ENCODE measurements at regions not wholly inside any gene's neighbourhood (a gene's known extent, or its start where the extent isn't known, plus 50 kb on each side); places are given as distances from the start of the nearest gene placed in this dataset.
A peak's percentile ranks its signal among the peaks of the same experiment; 100 is the strongest.

DNA sequence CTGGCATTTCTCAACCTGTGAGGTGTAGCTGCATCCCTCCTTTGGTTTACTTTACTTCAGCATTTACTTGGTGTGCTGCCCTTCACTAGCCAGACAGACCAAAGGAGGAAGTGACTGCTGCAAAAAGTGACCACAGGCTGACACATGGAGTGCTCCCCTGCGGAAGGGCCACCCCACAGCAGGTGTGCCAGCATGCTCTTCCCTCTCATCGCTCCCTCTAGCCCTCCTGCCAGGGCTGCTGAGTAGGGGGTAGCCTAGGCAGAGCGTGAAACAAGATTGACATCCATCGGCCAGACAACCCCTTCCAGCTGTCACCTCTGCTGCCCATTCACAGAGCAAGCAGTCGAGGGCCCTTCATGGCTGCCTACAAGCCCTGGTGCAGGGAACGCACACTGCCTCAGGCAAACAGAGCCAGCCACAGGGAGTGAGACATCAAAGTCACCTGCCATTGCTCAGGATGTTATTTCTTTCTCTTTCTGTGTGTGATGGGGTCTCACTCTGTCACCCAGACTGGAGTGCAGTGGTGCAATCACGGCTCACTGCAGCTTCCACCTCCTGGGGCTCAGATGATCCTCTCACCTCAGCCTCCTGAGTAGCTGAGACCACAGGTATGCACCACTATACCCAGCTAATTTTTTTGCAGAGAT, 102.0 kb upstream of the RPS6KA2 start:
- no peak for DNase-seq (ENCODE audit: low read depth in 2 of 2)

DNA sequence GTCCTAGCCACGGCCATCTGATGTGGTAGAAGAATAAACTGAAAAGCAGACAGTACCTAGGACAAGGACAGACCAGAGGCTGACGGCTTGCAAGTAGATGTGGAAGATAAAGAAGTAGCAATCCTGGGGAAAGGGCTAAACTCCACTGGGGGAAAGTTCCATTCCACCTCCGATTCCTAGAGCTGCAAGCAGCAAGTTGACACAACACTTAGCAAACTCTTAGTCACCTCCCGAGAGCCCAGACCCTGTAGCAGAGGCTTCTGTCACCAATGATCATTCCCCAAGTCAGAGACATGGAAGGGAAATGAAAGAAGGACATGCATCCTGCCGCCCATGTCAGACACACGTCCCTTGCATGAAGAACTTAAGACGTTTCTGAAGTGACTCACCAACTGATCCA, 99.2 kb upstream of the RPS6KA2 start:
- DNase-seq (ENCODE audit: low read depth in 2 of 2): no peak

- no peak for DNase-seq (ENCODE audit: low read depth in 2 of 2)
Observed at GRCh38 chr6:166725571-166725970, 98.5 kb upstream of the RPS6KA2 start.

DNA sequence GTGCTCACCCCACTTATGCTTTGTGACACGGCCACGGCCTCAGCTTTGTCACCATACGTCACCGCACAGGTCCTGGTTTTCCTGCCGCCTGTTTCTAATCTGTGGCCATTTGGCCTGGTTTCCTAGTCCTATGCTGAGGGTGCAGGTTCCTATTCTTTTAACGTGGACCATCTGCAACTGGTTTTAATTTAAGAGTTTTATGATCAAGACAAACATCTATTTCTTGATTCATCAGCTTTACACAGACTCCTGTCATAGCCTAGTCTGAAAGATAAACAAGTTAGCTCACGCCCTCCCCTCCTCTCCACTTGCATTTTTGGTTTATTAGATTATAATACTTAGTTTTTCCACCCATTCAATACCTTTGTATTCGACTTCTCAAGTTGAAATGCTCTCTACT, 97.5 kb upstream of the RPS6KA2 start:
- no peak for DNase-seq (ENCODE audit: low read depth in 2 of 2)

DNA sequence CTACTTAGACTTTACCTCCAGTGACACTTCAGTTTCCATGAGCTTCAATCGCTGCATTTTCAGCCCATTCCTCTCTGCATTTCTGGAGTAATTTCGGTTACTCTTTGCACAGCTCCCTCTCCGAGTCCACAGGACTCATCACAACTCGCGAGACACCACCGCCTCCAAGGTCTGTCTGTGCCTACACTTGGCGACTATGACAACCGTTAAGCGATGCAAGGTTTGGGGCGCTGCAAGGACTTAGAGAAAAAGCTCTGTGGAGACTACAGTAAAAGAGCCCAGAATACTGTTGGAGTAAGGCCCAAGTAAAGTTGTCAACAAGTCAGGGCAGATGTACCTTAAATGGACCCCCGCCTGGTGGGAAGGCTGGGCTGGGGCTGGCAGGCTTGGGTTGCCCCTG, 95.7 kb upstream of the RPS6KA2 start:
- no peak for DNase-seq (ENCODE audit: low read depth in 2 of 2)

GRCh38 chr6:166721576-166721975, 94.5 kb upstream of the RPS6KA2 start:
- DNase-seq (ENCODE audit: low read depth in 2 of 2): no peak

DNA sequence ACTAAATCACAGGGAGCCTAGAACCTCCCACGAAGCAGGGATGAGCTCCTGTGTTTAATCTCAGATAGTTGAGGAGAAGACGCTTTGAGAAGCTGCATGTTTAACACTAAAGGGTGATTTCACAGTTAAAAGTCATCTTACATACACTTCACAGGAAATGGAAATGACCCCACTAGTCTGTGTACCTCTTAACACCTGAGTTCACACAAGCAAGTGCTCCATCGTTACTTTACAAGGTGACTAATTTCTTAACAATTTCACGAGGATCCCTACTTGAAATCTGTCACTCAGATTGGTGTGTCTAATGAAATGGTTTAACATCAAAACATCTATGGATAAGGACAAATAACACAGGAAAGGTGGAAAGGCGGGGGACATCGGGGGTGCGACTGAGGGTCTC, 93.8 kb upstream of the RPS6KA2 start:
- DNase-seq (ENCODE audit: low read depth in 2 of 2): no peak

- no peak for DNase-seq (ENCODE audit: low read depth in 2 of 2)
Observed at GRCh38 chr6:166719019-166719418, 92.0 kb upstream of the RPS6KA2 start.

GRCh38 chr6:166718516-166718915, 91.5 kb upstream of the RPS6KA2 start:
- no peak for DNase-seq (ENCODE audit: low read depth in 2 of 2)

DNA sequence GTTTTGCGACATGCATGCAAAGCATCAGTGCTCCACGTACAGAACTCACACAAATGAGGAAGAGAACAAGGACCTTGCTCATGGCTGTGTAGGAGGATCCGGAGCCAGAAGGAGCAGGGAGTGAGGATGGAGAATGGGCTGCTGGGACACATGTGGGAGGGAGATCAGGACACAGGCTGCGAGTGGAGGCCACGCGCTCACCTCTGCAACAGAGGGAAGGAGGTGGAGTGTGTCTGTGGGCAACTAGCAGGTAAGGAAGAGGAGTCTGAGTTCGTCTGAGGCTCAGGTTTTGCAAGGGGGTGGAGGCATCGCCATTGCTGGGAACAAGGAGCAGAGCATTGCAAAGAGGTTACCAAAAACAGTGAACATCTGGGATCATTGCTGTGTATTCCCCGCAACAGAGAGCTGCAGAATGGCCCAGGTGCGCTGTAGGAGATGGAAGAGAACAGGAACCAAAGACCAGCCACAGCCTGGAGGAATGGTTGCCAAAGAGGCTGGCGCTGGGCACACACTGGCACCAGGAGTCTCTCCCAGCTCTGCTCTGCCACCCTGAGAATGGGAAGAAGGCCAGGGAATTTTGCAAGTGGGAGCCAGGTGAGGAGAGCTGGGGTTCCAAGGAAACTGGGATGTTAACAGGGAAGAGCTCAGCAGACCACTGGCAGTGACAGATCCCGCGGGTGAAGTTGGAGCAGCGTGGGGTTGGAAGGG, 90.0 kb upstream of the RPS6KA2 start:
- no peak for DNase-seq (ENCODE audit: low read depth in 2 of 2)

DNA sequence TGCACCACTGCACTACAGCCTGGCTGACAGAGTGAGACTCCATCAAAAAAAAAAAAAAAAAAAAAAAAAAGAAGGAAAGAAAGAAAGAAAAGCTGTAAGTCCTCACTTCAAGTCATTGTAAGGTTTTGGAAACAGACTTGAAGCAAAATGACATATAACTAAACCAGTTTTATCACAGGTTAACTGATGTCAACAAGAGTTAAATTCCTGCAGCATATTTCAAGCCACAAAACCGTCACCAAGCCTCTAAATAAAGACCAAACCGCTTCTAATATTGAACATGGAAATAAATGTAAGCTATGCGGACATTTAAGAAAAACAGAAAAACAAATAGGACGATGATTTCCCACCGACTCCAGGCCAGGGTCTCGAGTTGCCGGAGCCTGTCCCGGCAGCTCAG, 88.9 kb upstream of the RPS6KA2 start:
- no peak for DNase-seq (ENCODE audit: low read depth in 2 of 2)

- DNase-seq (ENCODE audit: low read depth in 2 of 2): no peak
Observed at GRCh38 chr6:166715065-166715464, 88.0 kb upstream of the RPS6KA2 start.

- DNase-seq (ENCODE audit: low read depth in 2 of 2): no peak
Observed at GRCh38 chr6:166714581-166714980, 87.5 kb upstream of the RPS6KA2 start.

DNA sequence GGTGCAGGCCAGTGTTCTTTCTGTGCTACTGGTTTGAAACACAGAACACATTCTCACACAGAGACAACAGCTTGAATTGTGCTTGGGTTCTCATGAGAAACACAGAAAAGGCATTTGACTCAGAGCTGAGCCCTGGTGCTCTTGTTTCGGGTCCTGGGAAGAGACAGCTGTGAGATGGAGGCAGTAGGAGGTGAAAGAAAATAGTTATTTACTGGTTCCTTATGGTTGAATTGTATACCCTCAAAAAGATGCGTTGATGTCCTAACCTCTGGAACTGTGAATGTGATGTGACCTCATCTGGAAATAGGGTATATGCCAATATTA, 87.1 kb upstream of the RPS6KA2 start:
- no peak for DNase-seq (ENCODE audit: low read depth in 2 of 2)

DNA sequence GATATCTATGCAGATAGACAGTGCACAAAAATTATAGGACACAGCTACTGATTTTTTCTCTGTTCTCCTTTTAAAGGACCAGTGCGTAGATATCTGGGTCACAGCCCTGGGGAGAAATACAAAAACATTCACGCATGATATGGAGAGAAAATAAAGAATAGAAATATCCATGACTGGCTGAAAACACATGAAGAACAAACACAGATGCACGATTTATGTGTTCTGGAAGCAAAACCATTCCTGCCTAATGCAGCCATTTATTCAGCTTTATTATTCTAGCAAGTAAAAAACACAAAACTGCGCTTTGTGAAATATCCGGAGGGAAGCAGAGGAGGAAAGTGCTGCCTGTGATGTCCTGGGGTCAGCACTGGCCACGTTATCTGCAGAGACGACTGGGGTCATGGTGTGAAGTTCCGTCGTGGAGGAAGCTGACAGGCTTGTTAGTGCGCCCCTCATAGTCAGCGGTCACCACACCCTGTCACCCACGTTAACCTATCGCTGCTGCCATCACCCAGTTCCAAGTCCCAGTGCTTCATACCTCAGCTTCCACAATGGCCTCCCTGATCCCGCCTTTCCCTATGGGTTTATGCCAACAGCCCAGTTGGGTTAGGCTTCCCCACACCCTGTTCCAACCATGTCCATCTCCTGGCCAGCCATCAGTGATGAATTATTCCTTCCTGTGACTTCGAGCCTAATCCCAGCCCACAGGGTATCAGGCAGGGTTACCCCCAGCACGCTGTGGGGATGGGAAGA, 86.6 kb upstream of the RPS6KA2 start:
- peak in 1 of 2 donors; percentile 94 for DNase-seq (ENCODE audit: low read depth in 2 of 2)

DNA sequence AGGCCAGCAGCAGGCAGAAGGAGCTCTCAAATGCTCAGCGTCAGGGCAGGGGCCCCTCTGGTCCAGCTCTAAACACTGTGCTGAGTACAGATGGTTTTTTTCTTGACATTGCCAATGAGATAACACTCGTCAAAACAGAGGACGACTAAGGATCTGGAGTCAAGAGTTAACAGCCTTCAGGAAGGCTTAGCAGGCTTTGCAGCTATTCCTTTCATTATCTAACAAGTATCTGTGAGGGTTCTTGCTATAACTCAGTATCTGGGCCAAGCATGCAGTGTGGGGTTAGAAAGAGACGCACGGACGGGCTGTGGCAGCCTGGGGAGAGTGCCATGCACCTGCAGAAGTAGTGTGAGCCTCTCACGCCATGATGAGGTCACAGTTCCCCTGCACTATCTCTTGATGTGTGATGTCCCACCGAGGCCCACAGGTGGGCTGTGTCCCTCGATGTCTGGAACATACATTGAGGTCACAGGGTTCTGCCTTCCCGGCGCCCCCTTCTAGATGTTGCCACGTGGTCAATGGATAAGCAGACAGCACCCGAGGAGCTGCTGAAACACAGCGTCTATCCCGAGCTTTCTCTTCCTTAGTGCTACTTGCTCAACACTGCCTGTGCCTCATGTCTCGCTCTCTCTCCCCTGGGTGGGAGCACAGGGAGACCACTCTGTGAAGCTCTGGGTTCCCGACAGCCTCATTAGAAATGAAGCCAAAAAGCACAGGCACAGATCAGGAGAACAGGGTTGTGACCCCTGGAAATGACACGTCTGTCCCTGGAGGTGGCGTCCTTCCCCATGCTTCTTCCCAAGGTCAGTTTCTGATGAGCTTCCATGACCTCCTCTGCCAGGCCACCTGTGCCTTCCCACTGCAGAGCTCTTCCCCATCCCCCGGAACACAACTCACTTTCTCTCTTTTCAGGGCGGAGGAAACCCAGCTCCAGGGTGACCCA, 85.5 kb upstream of the RPS6KA2 start:
- peak in 1 of 2 donors; percentile 54 for DNase-seq (ENCODE audit: low read depth in 2 of 2)

- DNase-seq (ENCODE audit: low read depth in 2 of 2): no peak
Observed at GRCh38 chr6:166710084-166710483, 83.0 kb upstream of the RPS6KA2 start.

- no peak for DNase-seq (ENCODE audit: low read depth in 2 of 2)
Observed at GRCh38 chr6:166708460-166708859, 81.4 kb upstream of the RPS6KA2 start.

DNA sequence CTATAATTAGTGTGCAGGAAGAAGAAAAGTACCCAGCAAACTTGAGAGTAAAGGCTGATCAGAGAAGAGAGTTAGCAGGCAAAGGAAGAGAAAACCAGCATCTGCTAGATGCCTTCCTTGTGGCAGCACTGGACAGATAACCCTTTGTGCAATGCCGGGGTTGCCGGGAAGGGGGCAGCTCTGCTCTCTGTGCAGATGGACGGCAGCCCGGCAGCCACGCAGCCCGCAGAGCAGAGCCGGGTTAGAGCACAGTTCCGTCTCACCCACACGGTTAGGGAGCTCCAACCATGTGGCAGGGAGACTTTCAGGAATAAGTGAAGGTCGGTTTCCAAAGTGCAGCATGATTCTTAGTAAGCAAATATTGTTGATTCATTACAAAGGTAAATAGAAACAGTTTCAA, 80.0 kb upstream of the RPS6KA2 start:
- peak; percentile 49 to 76 for DNase-seq (ENCODE audit: low read depth in 2 of 2)

GRCh38 chr6:166705069-166705468, 78.0 kb upstream of the RPS6KA2 start:
- DNase-seq (ENCODE audit: low read depth in 2 of 2): peak in 1 of 2 donors; percentile 87

DNA sequence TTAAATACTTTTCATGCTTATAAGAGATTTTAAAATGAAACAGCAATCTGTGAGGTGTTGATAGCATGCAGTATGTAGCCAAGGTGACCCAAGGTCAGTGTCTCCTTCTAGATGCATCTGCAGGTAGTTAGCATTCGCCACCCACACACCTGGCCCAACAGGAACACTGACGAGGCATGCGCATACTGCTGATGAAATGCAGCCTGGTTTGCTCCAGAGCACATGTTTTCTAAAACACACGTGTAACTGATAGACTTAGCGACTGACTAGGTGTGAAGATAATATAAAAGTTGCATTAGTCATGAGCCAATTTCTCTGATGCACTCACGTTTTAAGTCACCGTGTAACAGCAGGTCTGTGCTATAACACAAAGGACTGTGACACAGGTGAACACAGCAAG, 77.1 kb upstream of the RPS6KA2 start:
- DNase-seq (ENCODE audit: low read depth in 2 of 2): no peak

Measured in lung microvascular endothelial cell (primary cell).